H9 (cell line): ENCODE measurements at regions not wholly inside any gene's neighbourhood (a gene's known extent, or its start where the extent isn't known, plus 50 kb on each side); places are given as distances from the start of the nearest gene placed in this dataset.

Source experiments
- DNase-seq: peaks from one replicate; pipeline ENCODE4 v3.0.0-alpha.2; 2017
- H2AFZ ChIP-seq: one replicate; pipeline ENCODE4 v1.6.1; 2013; ENCODE audit warnings: mild to moderate bottlenecking, low read length, control low read depth, moderate library complexity
- H2AK5ac ChIP-seq: 2 replicates; pipeline ENCODE4 v1.6.1; 2013; ENCODE audit warnings: low read length, control low read depth, mixed read lengths; ENCODE audit not compliant: insufficient read length
- H2BK120ac ChIP-seq: one replicate; pipeline ENCODE4 v1.6.1; 2013; ENCODE audit warnings: low read depth, mild to moderate bottlenecking, low read length, control low read depth, inconsistent platforms; ENCODE audit not compliant: poor library complexity, severe bottlenecking
- H2BK12ac ChIP-seq: 2 replicates; pipeline ENCODE4 v1.6.1; 2013; ENCODE audit warnings: low read length, control low read depth, mixed read lengths, low read depth; ENCODE audit not compliant: insufficient read length
- H2BK15ac ChIP-seq: 2 replicates; pipeline ENCODE4 v1.6.1; 2013; ENCODE audit warnings: low read depth, low read length, control low read depth
- H2BK20ac ChIP-seq: one replicate; pipeline ENCODE4 v1.6.1; 2013; ENCODE audit warnings: low read depth, mild to moderate bottlenecking, low read length, control low read depth, inconsistent platforms; ENCODE audit not compliant: poor library complexity, severe bottlenecking
- H2BK5ac ChIP-seq: 2 replicates; pipeline ENCODE4 v1.6.1; 2013; ENCODE audit warnings: low read length, control low read depth, mixed read lengths; ENCODE audit not compliant: insufficient read length
- H3K14ac ChIP-seq: 2 replicates; pipeline ENCODE4 v1.6.1; 2013; ENCODE audit warnings: low read length, control low read depth; ENCODE audit not compliant: insufficient read depth
- H3K18ac ChIP-seq: 2 replicates; pipeline ENCODE4 v1.6.1; 2013; ENCODE audit warnings: low read depth, mild to moderate bottlenecking, mixed read lengths, low read length, control low read depth; ENCODE audit not compliant: insufficient read length
- H3K23ac ChIP-seq: 2 replicates; pipeline ENCODE4 v1.6.1; 2013; ENCODE audit warnings: low read length, control low read depth, mixed read lengths, low read depth; ENCODE audit not compliant: insufficient read length
- H3K23me2 ChIP-seq: 2 replicates; pipeline ENCODE4 v1.6.1; 2013; ENCODE audit warnings: low read depth, mild to moderate bottlenecking, mixed read lengths, low read length, control low read depth; ENCODE audit not compliant: insufficient read length, poor library complexity, severe bottlenecking
- H3K27ac ChIP-seq: 2 replicates; pipeline ENCODE4 v1.5.1; 2013; ENCODE audit warnings: low read length, control low read depth, mixed read lengths, low read depth; ENCODE audit not compliant: insufficient read length
- H3K27me3 ChIP-seq: 2 replicates; pipeline ENCODE4 v1.6.1; 2013; ENCODE audit warnings: low read length, control low read depth, inconsistent platforms; ENCODE audit not compliant: insufficient read depth
- H3K4ac ChIP-seq: 2 replicates; pipeline ENCODE4 v1.6.1; 2013; ENCODE audit warnings: low read depth, mild to moderate bottlenecking, control low read depth, inconsistent platforms, low read length, moderate library complexity
- H3K4me1 ChIP-seq: 2 replicates; pipeline ENCODE4 v1.6.1; 2013; ENCODE audit warnings: low read length, control low read depth, inconsistent platforms; ENCODE audit not compliant: insufficient read depth
- H3K4me2 ChIP-seq: 2 replicates; pipeline ENCODE4 v1.6.1; 2013; ENCODE audit warnings: low read length, control low read depth, mixed read lengths; ENCODE audit not compliant: insufficient read length, insufficient read depth
- H3K56ac ChIP-seq: 2 replicates; pipeline ENCODE4 v1.6.1; 2013; ENCODE audit warnings: low read depth, mild to moderate bottlenecking, mixed read lengths, low read length, control low read depth; ENCODE audit not compliant: insufficient read length
- H3K79me1 ChIP-seq: 2 replicates; pipeline ENCODE4 v1.6.1; 2013; ENCODE audit warnings: low read depth, mild to moderate bottlenecking, moderate library complexity, low read length, control low read depth, inconsistent platforms; ENCODE audit not compliant: insufficient read depth, poor library complexity, severe bottlenecking
- H3K79me2 ChIP-seq: 2 replicates; pipeline ENCODE4 v1.6.1; 2013; ENCODE audit warnings: low read length, control low read depth, inconsistent platforms; ENCODE audit not compliant: insufficient read depth
- H3K9ac ChIP-seq: 2 replicates; pipeline ENCODE4 v1.6.1; 2013; ENCODE audit warnings: low read length, control low read depth, mixed read lengths; ENCODE audit not compliant: insufficient read length; ENCODE audit errors: extremely low read depth
- H3K9me3 ChIP-seq: one replicate; pipeline ENCODE4 v1.6.1; 2013; ENCODE audit warnings: low read depth, low read length, inconsistent platforms; ENCODE audit not compliant: control insufficient read depth
- H3T11ph ChIP-seq: one replicate; pipeline ENCODE4 v1.6.1; 2013; ENCODE audit warnings: mild to moderate bottlenecking, low read length, control low read depth, inconsistent platforms
- H4K20me1 ChIP-seq: one replicate; pipeline ENCODE4 v1.6.1; 2013; ENCODE audit not compliant: control insufficient read depth, insufficient read length, insufficient read depth
- H4K5ac ChIP-seq: 2 replicates; pipeline ENCODE4 v1.6.1; 2013; ENCODE audit warnings: low read depth, mild to moderate bottlenecking, mixed read lengths, low read length, control low read depth; ENCODE audit not compliant: insufficient read length
- H4K8ac ChIP-seq: replicated peaks from 2 replicates; pipeline ENCODE4 v1.6.1; 2013; ENCODE audit warnings: low read length, control low read depth, mixed read lengths, low read depth; ENCODE audit not compliant: insufficient read length
- H4K91ac ChIP-seq: 2 replicates; pipeline ENCODE4 v1.6.1; 2013; ENCODE audit warnings: low read depth, mild to moderate bottlenecking, moderate library complexity, mixed read lengths, low read length, control low read depth; ENCODE audit not compliant: insufficient read length
- H3K27ac Mint-ChIP-seq, 3 experiments: 2 replicates in 2 of 3; 3 replicates in 1 of 3; pipeline ENCODE4 v1.8.0; 2020 to 2021; ENCODE audit warnings: mixed read lengths in 3 of 3, mild to moderate bottlenecking in 1 of 3, moderate library complexity in 1 of 3
- H3K27me3 Mint-ChIP-seq: 2 replicates; pipeline ENCODE4 v1.8.0; 2021; ENCODE audit warnings: low read depth, mild to moderate bottlenecking, moderate library complexity, mixed read lengths
- H3K36me3 Mint-ChIP-seq, 3 experiments: 2 replicates in 2 of 3; 3 replicates in 1 of 3; pipeline ENCODE4 v1.8.0; 2020 to 2021; ENCODE audit warnings: low read depth in 3 of 3, mixed read lengths in 3 of 3; ENCODE audit not compliant: insufficient read depth in 1 of 3
- H3K4me1 Mint-ChIP-seq, 2 experiments: 2 replicates each; pipeline ENCODE4 v1.8.0; 2020; ENCODE audit warnings: mixed read lengths in 2 of 2
- H3K4me3 Mint-ChIP-seq, 2 experiments: 2 replicates in 1 of 2; 3 replicates in 1 of 2; pipeline ENCODE4 v1.8.0; 2020 to 2021; ENCODE audit warnings: mild to moderate bottlenecking in 2 of 2, mixed read lengths in 2 of 2, moderate library complexity in 1 of 2
- H3K9me3 Mint-ChIP-seq, 2 experiments: 2 replicates in 1 of 2; 3 replicates in 1 of 2; pipeline ENCODE4 v1.8.0; 2020; ENCODE audit warnings: mild to moderate bottlenecking in 2 of 2, mixed read lengths in 2 of 2, moderate library complexity in 1 of 2
- WGBS: extraction: QIAGEN DNeasy Blood & Tissue Kit; methylation state at CpG from one replicate; pipeline ENCODE4 v1.1.7; 2013; ENCODE audit warnings: missing lambda C conversion rate, low lambda C conversion rate, mixed read lengths; ENCODE audit not compliant: insufficient read length; ENCODE audit errors: extremely low coverage; 5-methylcytosine and 5-hydroxymethylcytosine counted together
- TF ChIP-seq, protein P1 (sequence below): fragments of 200-600 bp; sonication (generic); conservative IDR thresholded peaks from 3 replicates; pipeline ENCODE4 v1.8.0; 2021; ENCODE audit warnings: antibody characterized with exemption, mild to moderate bottlenecking

- no peak overlapping the region for H3K9ac ChIP-seq
- H2BK20ac ChIP-seq = no peak overlapping the region
- H3K18ac ChIP-seq = no peak overlapping the region
- H2AK5ac ChIP-seq = no peak overlapping the region
- WGBS = no CpG with 5 or more reads among the region's 2 CpGs
- H3K14ac ChIP-seq = no peak overlapping the region; the same call in 1 of the 2 replicates
- no peak overlapping the region for H2BK5ac ChIP-seq
- Mint-ChIP-seq H3K4me3 (no peak overlapping the region), H3K27ac (no peak overlapping the region), H3K27me3 (peaks cover 18% of the 10 kb centered on the region), H3K4me1 (peaks cover 41 to 52% of the 10 kb centered on the region in 2 experiments), H3K9me3 (no peaks in the 10 kb centered on the region; a peak in 2 of 5 replicates), H3K36me3 (no peaks in the 10 kb centered on the region)
- TF ChIP-seq, protein P1, sequence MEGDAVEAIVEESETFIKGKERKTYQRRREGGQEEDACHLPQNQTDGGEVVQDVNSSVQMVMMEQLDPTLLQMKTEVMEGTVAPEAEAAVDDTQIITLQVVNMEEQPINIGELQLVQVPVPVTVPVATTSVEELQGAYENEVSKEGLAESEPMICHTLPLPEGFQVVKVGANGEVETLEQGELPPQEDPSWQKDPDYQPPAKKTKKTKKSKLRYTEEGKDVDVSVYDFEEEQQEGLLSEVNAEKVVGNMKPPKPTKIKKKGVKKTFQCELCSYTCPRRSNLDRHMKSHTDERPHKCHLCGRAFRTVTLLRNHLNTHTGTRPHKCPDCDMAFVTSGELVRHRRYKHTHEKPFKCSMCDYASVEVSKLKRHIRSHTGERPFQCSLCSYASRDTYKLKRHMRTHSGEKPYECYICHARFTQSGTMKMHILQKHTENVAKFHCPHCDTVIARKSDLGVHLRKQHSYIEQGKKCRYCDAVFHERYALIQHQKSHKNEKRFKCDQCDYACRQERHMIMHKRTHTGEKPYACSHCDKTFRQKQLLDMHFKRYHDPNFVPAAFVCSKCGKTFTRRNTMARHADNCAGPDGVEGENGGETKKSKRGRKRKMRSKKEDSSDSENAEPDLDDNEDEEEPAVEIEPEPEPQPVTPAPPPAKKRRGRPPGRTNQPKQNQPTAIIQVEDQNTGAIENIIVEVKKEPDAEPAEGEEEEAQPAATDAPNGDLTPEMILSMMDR = peak; percentile 40; the same call in 2 of the 3 replicates
- peak; percentile 62 for DNase-seq
- no peaks in the 10 kb centered on the region for H3K79me2 ChIP-seq
- no peak overlapping the region for H4K8ac ChIP-seq
- no peak overlapping the region for H3K23ac ChIP-seq
- no peak overlapping the region for H3K27ac ChIP-seq
- H3K9me3 ChIP-seq = no peaks in the 10 kb centered on the region
- H2BK15ac ChIP-seq = no peak overlapping the region
- H3K27me3 ChIP-seq = no peaks in the 10 kb centered on the region
- no peaks in the 10 kb centered on the region for H3K23me2 ChIP-seq
- no peak overlapping the region for H3K4me2 ChIP-seq
- H3K79me1 ChIP-seq = no peaks in the 10 kb centered on the region
- no peaks in the 10 kb centered on the region; the same call in 1 of the 2 replicates for H3K4me1 ChIP-seq
- H4K91ac ChIP-seq = no peak overlapping the region
- no peak overlapping the region for H2BK12ac ChIP-seq
- H3K4ac ChIP-seq = no peak overlapping the region
- no peak overlapping the region for H2BK120ac ChIP-seq
- H4K5ac ChIP-seq = no peak overlapping the region
- no peak overlapping the region for H3K56ac ChIP-seq
- no peak overlapping the region for H2AFZ ChIP-seq
- H3T11ph ChIP-seq = no peak overlapping the region
- H4K20me1 ChIP-seq = peaks cover 3% of the 10 kb centered on the region
These were observed 311.0 kb downstream of the BUD13 start for GRCh38 chr11:116461789-116462188.
